Liver (tissue), 8 donors: ENCODE measurements at regions not wholly inside any gene's neighbourhood (a gene's known extent, or its start where the extent isn't known, plus 50 kb on each side); places are given as distances from the start of the nearest gene placed in this dataset.
"Not testable (repeated sequence)": the region's sequence is repeated elsewhere in the genome, so short reads cannot be mapped to it uniquely, and the experiment has no call there.

ENCODE experiments used
- DNase-seq: peaks from one replicate; pipeline ENCODE4 v3.0.0-alpha.2; 2017; ENCODE audit warnings: low spot score
- H3K27ac ChIP-seq, 2 donors: one replicate each; pipeline ENCODE4 v1.7.0; 2013; ENCODE audit warnings: inconsistent platforms in 2 of 2, low read length in 2 of 2, control low read depth in 1 of 2, low read depth in 1 of 2, mild to moderate bottlenecking in 1 of 2
- H3K27me3 ChIP-seq, 4 donors: one replicate each; pipeline versions ENCODE4 v1.6.1 to v1.7.0; 2013; ENCODE audit warnings: low read length in 3 of 4, inconsistent platforms in 1 of 4, mild to moderate bottlenecking in 1 of 4, moderate library complexity in 1 of 4; ENCODE audit not compliant: control insufficient read depth in 4 of 4, insufficient read depth in 4 of 4
- H3K36me3 ChIP-seq, 4 donors: one replicate each; pipeline versions ENCODE4 v1.6.1 to v1.7.0; 2013; ENCODE audit warnings: low read length in 3 of 4, mild to moderate bottlenecking in 3 of 4, low read depth in 1 of 4, moderate library complexity in 1 of 4; ENCODE audit not compliant: control insufficient read depth in 4 of 4, insufficient read depth in 3 of 4
- H3K4me1 ChIP-seq, 4 donors: one replicate each; pipeline versions ENCODE4 v1.6.1 to v1.7.0; 2013; ENCODE audit warnings: low read length in 3 of 4, mild to moderate bottlenecking in 3 of 4, moderate library complexity in 1 of 4; ENCODE audit not compliant: control insufficient read depth in 4 of 4, insufficient read depth in 4 of 4
- H3K4me3 ChIP-seq, 3 donors: one replicate each; pipeline versions ENCODE4 v1.6.1 to v1.7.0; 2013; ENCODE audit warnings: low read length in 3 of 3, control low read depth in 1 of 3, low read depth in 1 of 3, mild to moderate bottlenecking in 1 of 3
- H3K9ac ChIP-seq, 2 donors: one replicate each; pipeline ENCODE4 v1.7.0; 2013; ENCODE audit warnings: low read length in 2 of 2, mild to moderate bottlenecking in 2 of 2, moderate library complexity in 2 of 2, control low read depth in 1 of 2, low read depth in 1 of 2
- H3K9me3 ChIP-seq, 4 donors: one replicate each; pipeline versions ENCODE4 v1.6.1 to v1.7.0; 2013; ENCODE audit warnings: low read length in 3 of 4; ENCODE audit not compliant: control insufficient read depth in 4 of 4
- CTCF ChIP-seq: fragments of 150-350 bp; IDR thresholded peaks from 2 replicates; pipeline ENCODE4 v1.5.1; 2017; ENCODE audit warnings: improper control_type of control experiment, low read depth, low read length; ENCODE audit not compliant: missing input control
- FOXA1 ChIP-seq: IDR thresholded peaks from 2 replicates; pipeline ENCODE4 v1.6.1; 2016; ENCODE audit warnings: antibody characterized with exemption
- FOXA2 ChIP-seq: IDR thresholded peaks from 2 replicates; pipeline ENCODE4 v1.6.1; 2016; ENCODE audit warnings: antibody characterized with exemption
- GABPA ChIP-seq, 2 donors: IDR thresholded peaks in 1 of 2; conservative IDR thresholded peaks in 1 of 2; 2 replicates each; pipeline ENCODE4 v1.6.1; 2016; ENCODE audit warnings: antibody characterized with exemption in 2 of 2, mild to moderate bottlenecking in 1 of 2, moderate library complexity in 1 of 2
- HNF4G ChIP-seq: IDR thresholded peaks from 2 replicates; pipeline ENCODE4 v1.6.1; 2016; ENCODE audit warnings: antibody characterized with exemption
- JUND ChIP-seq, 2 donors: IDR thresholded peaks; 2 replicates each; pipeline ENCODE4 v1.6.1; 2016; ENCODE audit warnings: antibody characterized with exemption in 2 of 2
- REST ChIP-seq: IDR thresholded peaks from 2 replicates; pipeline ENCODE4 v1.6.1; 2016; ENCODE audit warnings: antibody characterized with exemption, mild to moderate bottlenecking
- RXRA ChIP-seq, 2 donors: IDR thresholded peaks; 2 replicates each; pipeline ENCODE4 v1.6.1; 2017 to 2018; ENCODE audit warnings: antibody characterized with exemption in 2 of 2, mild to moderate bottlenecking in 1 of 2
- SP1 ChIP-seq: IDR thresholded peaks from 2 replicates; pipeline ENCODE4 v1.6.1; 2018; ENCODE audit warnings: antibody characterized with exemption, mild to moderate bottlenecking
- TAF1 ChIP-seq: conservative IDR thresholded peaks from 2 replicates; pipeline ENCODE4 v1.6.1; 2016; ENCODE audit warnings: antibody characterized with exemption, mild to moderate bottlenecking
- WGBS: extraction: QIAGEN DNeasy Blood & Tissue Kit; methylation state at CpG from one replicate; pipeline ENCODE4 v1.1.7; 2013; 5-methylcytosine and 5-hydroxymethylcytosine counted together
- donor health status: healthy.
- donor health status: healthy.
- donor health status: healthy.
- donor health status: healthy.
- donor health status: healthy.

- not testable (repeated sequence) for H3K27ac ChIP-seq, H3K27me3 ChIP-seq, H3K9ac ChIP-seq, H3K4me1 ChIP-seq, H3K36me3 ChIP-seq, H3K4me3 ChIP-seq, DNase-seq, H3K9me3 ChIP-seq
- WGBS = 26% methylated on average over 2 of the region's 2 CpGs
These were observed 439.1 kb downstream of the SPATA31A7 start for GRCh38 chr9:61628951-61629350.

- TF ChIP-seq REST (no peak), FOXA2 (no peak), CTCF (no peak), FOXA1 (no peak), SP1 (no peak), TAF1 (no peak), GABPA (IDR thresholded peaks at IDR 0.05 in 1 of 2, conservative IDR thresholded peaks at IDR 0.05 in 1 of 2) (no peak), RXRA (IDR thresholded peaks at IDR 0.05) (no peak), HNF4G (no peak), JUND (IDR thresholded peaks at IDR 0.05) (no peak)
- Histone ChIP-seq H3K4me3 (no peak overlapping the region), H3K9ac (no peak overlapping the region), H3K27me3 (no peaks in the 10 kb centered on the region), H3K36me3 (no peaks in the 10 kb centered on the region), H3K9me3 (no peaks in the 10 kb centered on the region), H3K4me1 (no peaks in the 10 kb centered on the region), H3K27ac (no peak overlapping the region)
- no peak for DNase-seq
- 69% methylated on average over 19 of the region's 19 CpGs for WGBS
These were observed 444.4 kb downstream of the SPATA31A7 start for GRCh38 chr9:61634192-61634591.

- not testable (repeated sequence) for H3K4me1 ChIP-seq, H3K27ac ChIP-seq, H3K9me3 ChIP-seq, H3K4me3 ChIP-seq, H3K9ac ChIP-seq, H3K27me3 ChIP-seq, H3K36me3 ChIP-seq, DNase-seq
- 61% methylated on average over 6 of the region's 6 CpGs for WGBS
These were observed 474.4 kb downstream of the SPATA31A7 start for GRCh38 chr9:61664232-61664631.
